ENCODE measurements at regions not wholly inside any gene's neighbourhood (a gene's known extent, or its start where the extent isn't known, plus 50 kb on each side); places are given as distances from the start of the nearest gene placed in this dataset.

DNA sequence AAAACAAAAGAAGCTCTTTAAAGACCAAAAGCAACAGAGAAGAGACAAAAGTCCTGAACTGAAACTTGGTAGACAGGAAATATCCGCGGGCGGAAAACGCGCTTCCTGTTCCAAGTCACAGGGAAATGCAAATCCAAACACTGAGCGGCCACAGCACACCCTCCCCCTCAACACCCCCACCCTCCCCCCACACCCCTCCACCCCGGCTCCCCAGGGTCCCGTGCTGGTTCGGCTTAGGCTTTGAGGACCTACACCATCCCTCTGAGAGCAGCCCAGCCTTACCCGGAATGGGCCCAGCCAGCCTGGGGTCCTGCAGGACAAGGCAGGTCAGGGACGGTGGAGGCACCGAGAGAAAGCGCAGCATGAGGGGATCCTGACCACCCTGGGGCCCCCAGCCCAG lies 160.4 kb downstream of the BRD1 start:
- Histone ChIP-seq H3K9me2 (replicated peaks; ENCODE audit: low read depth, low read length) (no peaks in the 10 kb centered on the region), H3K36me3 (ENCODE audit: insufficient read depth, low read length) (no peaks in the 10 kb centered on the region), H3K27me3 (ENCODE audit: insufficient read depth, low read length, poor library complexity, severe bottlenecking) (no peaks in the 10 kb centered on the region), H2AFZ (ENCODE audit: low read length) (no peak overlapping the region), H3F3A (ENCODE audit: low read depth) (no peaks in the 10 kb centered on the region), H3K4me3 (ENCODE audit: low read length, poor library complexity, severe bottlenecking) (no peak overlapping the region), H3K79me2 (ENCODE audit: insufficient read depth, low read length) (no peaks in the 10 kb centered on the region), H3K4me1 (ENCODE audit: insufficient read depth, low read length, poor library complexity, severe bottlenecking) (no peaks in the 10 kb centered on the region), H3K4me2 (ENCODE audit: low read depth, low read length, poor library complexity, severe bottlenecking) (no peak overlapping the region), H3K9ac (ENCODE audit: low read depth, low read length, poor library complexity, severe bottlenecking) (no peak overlapping the region), H4K20me1 (ENCODE audit: insufficient read depth, low read length, poor library complexity, severe bottlenecking) (no peaks in the 10 kb centered on the region), H3K9me3 (ENCODE audit: insufficient read depth, low read depth, low read length) (0 out of 2 replicates have a peak, but pooled peaks cover 3% of the 10 kb centered on the region)
- TF ChIP-seq, protein P1, sequence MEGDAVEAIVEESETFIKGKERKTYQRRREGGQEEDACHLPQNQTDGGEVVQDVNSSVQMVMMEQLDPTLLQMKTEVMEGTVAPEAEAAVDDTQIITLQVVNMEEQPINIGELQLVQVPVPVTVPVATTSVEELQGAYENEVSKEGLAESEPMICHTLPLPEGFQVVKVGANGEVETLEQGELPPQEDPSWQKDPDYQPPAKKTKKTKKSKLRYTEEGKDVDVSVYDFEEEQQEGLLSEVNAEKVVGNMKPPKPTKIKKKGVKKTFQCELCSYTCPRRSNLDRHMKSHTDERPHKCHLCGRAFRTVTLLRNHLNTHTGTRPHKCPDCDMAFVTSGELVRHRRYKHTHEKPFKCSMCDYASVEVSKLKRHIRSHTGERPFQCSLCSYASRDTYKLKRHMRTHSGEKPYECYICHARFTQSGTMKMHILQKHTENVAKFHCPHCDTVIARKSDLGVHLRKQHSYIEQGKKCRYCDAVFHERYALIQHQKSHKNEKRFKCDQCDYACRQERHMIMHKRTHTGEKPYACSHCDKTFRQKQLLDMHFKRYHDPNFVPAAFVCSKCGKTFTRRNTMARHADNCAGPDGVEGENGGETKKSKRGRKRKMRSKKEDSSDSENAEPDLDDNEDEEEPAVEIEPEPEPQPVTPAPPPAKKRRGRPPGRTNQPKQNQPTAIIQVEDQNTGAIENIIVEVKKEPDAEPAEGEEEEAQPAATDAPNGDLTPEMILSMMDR (conservative IDR thresholded peaks at IDR 0.05; ENCODE audit: low read length): no peak
- TF ChIP-seq EZH2phosphoT487 (IDR thresholded peaks at IDR 0.05; ENCODE audit: borderline replicate concordance): no peak

DNA sequence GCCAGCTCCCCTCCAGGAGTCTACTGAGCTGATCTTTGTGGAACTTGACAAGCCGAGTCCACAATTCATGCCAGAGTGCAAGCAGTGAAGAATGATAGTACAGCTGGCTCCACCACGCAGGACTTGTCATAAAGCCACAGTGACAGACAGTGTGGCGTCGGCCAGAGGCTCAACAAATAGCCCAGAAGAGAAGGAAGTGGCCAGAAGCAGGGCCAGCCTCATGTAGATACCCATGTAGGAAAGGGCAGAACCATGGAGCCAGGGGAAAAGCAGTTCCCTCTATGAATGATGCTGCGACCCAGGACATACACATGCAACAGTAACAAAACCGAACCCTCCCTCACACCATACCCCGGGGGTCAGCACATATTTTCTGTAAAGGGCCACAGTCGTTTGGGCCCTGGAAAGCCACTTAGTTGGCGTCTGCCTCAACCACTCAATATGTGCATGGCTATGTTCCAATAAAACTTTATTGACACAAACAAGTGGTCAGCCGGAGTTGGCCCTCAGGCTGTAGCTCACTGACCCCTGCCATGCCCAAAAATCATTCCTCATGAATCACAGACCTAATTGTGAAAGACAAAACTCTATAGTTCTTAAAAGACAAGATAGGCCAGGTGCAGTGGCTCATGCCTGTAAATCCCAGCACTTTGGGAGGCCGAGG lies 161.4 kb downstream of the BRD1 start:
- no peaks in the 10 kb centered on the region for H3K36me3 ChIP-seq (ENCODE audit: insufficient read depth, low read length)
- no peaks in the 10 kb centered on the region for H3K79me2 ChIP-seq (ENCODE audit: insufficient read depth, low read length)
- 0 out of 2 replicates have a peak, but pooled peaks cover 3% of the 10 kb centered on the region for H3K9me3 ChIP-seq (ENCODE audit: insufficient read depth, low read depth, low read length)
- no peak overlapping the region for H2AFZ ChIP-seq (ENCODE audit: low read length)
- TF ChIP-seq, protein P1 (conservative IDR thresholded peaks at IDR 0.05; ENCODE audit: low read length): no peak
- TF ChIP-seq EZH2phosphoT487 (IDR thresholded peaks at IDR 0.05; ENCODE audit: borderline replicate concordance): no peak
- H3K9me2 ChIP-seq (replicated peaks; ENCODE audit: low read depth, low read length): no peaks in the 10 kb centered on the region
- H3K27me3 ChIP-seq (ENCODE audit: insufficient read depth, low read length, poor library complexity, severe bottlenecking): no peaks in the 10 kb centered on the region
- H3K4me2 ChIP-seq (ENCODE audit: low read depth, low read length, poor library complexity, severe bottlenecking): no peak overlapping the region
- H3F3A ChIP-seq (ENCODE audit: low read depth): no peaks in the 10 kb centered on the region
- no peak overlapping the region for H3K4me3 ChIP-seq (ENCODE audit: low read length, poor library complexity, severe bottlenecking)
- H3K9ac ChIP-seq (ENCODE audit: low read depth, low read length, poor library complexity, severe bottlenecking): no peak overlapping the region
- no peaks in the 10 kb centered on the region for H3K4me1 ChIP-seq (ENCODE audit: insufficient read depth, low read length, poor library complexity, severe bottlenecking)
- H4K20me1 ChIP-seq (ENCODE audit: insufficient read depth, low read length, poor library complexity, severe bottlenecking): no peaks in the 10 kb centered on the region

DNA sequence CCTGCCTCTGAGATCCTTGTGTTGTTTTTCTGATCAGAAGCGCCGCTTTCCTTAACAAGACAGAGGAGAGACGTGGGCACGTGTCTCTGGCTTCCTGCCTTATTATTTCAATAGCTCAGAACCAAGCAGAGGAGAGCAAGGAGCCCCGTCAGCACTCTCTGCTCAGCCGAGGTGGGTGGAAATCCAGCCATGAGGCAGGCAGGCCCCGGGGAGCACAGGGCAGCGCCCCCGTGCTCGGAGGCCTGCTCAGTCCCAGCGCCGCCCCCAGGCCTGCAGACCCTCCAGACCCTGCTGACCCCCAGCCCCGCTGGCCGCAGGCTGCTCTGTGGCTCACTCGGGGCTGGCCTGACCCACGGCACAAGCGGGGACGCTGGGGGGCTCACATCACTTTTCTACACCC lies 162.8 kb downstream of the BRD1 start:
- Histone ChIP-seq H3K79me2 (ENCODE audit: insufficient read depth, low read length) (no peaks in the 10 kb centered on the region), H3K4me3 (ENCODE audit: low read length, poor library complexity, severe bottlenecking) (no peak overlapping the region), H3K4me2 (ENCODE audit: low read depth, low read length, poor library complexity, severe bottlenecking) (no peak overlapping the region), H3K4me1 (ENCODE audit: insufficient read depth, low read length, poor library complexity, severe bottlenecking) (no peaks in the 10 kb centered on the region), H3K9ac (ENCODE audit: low read depth, low read length, poor library complexity, severe bottlenecking) (no peak overlapping the region), H3K9me2 (replicated peaks; ENCODE audit: low read depth, low read length) (no peaks in the 10 kb centered on the region), H3F3A (ENCODE audit: low read depth) (no peaks in the 10 kb centered on the region), H3K36me3 (ENCODE audit: insufficient read depth, low read length) (no peaks in the 10 kb centered on the region), H3K9me3 (ENCODE audit: insufficient read depth, low read depth, low read length) (0 out of 2 replicates have a peak, but pooled peaks cover 3% of the 10 kb centered on the region), H4K20me1 (ENCODE audit: insufficient read depth, low read length, poor library complexity, severe bottlenecking) (no peaks in the 10 kb centered on the region), H2AFZ (ENCODE audit: low read length) (no peak overlapping the region), H3K27me3 (ENCODE audit: insufficient read depth, low read length, poor library complexity, severe bottlenecking) (no peaks in the 10 kb centered on the region)
- TF ChIP-seq, protein P1 (conservative IDR thresholded peaks at IDR 0.05; ENCODE audit: low read length): no peak
- TF ChIP-seq EZH2phosphoT487 (IDR thresholded peaks at IDR 0.05; ENCODE audit: borderline replicate concordance): no peak
